ENCODE measurements at regions not wholly inside any gene's neighbourhood (a gene's known extent, or its start where the extent isn't known, plus 50 kb on each side); places are given as distances from the start of the nearest gene placed in this dataset.

DNA sequence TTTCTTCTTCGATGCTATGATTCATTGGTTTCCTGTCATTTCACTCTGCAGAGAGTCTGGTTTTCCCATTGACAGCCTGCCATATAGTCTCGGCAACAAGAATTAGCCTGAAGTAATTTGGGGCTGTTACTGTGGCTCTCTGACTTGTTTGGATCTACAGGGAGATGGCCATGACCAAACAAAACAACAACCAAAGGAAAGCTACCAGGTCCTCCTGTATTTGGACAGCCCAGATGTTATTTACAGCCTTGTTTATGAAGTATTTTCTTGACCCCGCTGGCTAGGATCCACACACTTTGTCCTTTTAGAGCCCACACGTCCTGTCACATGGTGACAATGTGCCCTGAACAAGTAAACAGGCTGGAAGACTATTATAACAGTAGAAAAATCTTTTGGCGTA, 111.4 kb upstream of the PREP start:
- DNase-seq = no peak
- Mint-ChIP-seq H3K4me3 (no peak overlapping the region), H3K9me3 (peaks cover 8% of the 10 kb centered on the region), H3K27me3 (peaks cover 19% of the 10 kb centered on the region), H3K4me1 (peaks cover 16% of the 10 kb centered on the region), H3K36me3 (no peaks in the 10 kb centered on the region), H3K27ac (no peak overlapping the region)

DNA sequence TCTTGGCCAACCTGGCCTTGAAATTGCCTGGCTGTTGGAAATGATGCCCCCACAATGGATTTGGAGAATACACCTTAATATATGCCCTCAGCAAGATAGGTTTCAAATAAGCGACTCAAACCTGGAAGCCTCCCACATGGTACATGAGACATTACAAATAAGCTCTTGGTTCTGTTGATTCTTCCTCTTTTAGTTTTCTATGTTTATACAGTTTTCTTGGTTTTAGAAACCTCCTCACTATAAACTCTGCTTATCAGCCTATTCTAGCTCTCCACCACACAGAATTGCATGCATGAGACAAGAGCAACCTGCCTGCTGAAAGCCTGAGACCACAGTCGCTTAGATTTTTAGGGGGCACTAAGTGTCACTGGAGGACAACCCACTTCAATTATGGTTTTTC, 108.8 kb upstream of the PREP start:
- Mint-ChIP-seq H3K4me3 (no peak overlapping the region), H3K9me3 (no peaks in the 10 kb centered on the region), H3K27ac (no peak overlapping the region), H3K36me3 (no peaks in the 10 kb centered on the region), H3K4me1 (peaks cover 16% of the 10 kb centered on the region), H3K27me3 (peaks cover 16% of the 10 kb centered on the region)
- no peak for DNase-seq

DNA sequence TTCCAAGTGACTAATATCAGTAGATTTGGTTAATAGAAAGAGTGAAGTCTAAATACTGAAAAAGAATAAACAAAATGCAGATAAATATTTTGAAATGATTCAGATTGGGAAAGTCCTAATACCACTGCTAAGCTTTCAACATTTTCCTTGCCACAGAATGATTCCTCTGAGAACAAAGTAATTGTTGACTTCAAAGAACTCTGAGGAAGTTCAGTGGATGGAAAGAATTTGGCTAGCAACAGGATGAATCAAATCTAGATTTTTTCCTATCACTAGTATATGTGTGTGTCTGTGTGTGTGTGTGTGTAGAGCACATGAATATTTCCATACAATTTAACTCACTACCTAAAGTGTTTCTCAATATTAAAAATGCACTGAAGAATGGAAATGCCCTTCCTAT, 107.9 kb upstream of the PREP start:
- Mint-ChIP-seq H3K27ac (no peak overlapping the region), H3K9me3 (no peaks in the 10 kb centered on the region)

GRCh38 chr6:105509506-105510331, 106.8 kb upstream of the PREP start:
- H3K4me1 Mint-ChIP-seq = peaks cover 16% of the 10 kb centered on the region
- no peak overlapping the region for H3K27ac Mint-ChIP-seq
- no peaks in the 10 kb centered on the region for H3K36me3 Mint-ChIP-seq
- H3K4me3 Mint-ChIP-seq = no peak overlapping the region
- H3K9me3 Mint-ChIP-seq = no peaks in the 10 kb centered on the region
- H3K27me3 Mint-ChIP-seq = peaks cover 16% of the 10 kb centered on the region
- no peak for DNase-seq

More for the DNA sequence above, 107.9 kb upstream of the PREP start:
- DNase-seq = no peak
- Mint-ChIP-seq H3K36me3 (no peaks in the 10 kb centered on the region), H3K27me3 (peaks cover 18% of the 10 kb centered on the region), H3K4me3 (no peak overlapping the region), H3K4me1 (peaks cover 16% of the 10 kb centered on the region)

DNA sequence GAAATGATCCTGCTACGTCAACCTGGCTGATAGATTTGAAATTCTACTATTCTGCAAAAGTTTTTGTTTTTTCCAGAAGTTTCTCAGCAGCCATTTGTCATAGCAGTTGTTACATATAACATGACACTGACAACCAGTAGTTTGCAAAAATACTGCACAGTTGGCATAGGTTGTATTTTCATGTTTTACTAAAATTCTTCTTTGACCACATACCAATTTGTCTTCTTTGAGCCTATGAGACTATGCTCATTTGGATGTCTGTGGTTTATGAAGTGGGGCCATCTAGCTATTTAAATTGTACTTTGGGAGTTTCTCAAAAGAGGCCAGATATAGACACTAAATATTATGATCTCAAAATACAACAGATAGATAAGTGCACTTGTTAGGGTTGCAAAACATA, 104.9 kb upstream of the PREP start:
- H3K27me3 Mint-ChIP-seq = peaks cover 16% of the 10 kb centered on the region
- H3K36me3 Mint-ChIP-seq = no peaks in the 10 kb centered on the region
- H3K4me1 Mint-ChIP-seq = peaks cover 16% of the 10 kb centered on the region
- H3K9me3 Mint-ChIP-seq = no peaks in the 10 kb centered on the region
- H3K27ac Mint-ChIP-seq = no peak overlapping the region
- no peak overlapping the region for H3K4me3 Mint-ChIP-seq
- DNase-seq = no peak

DNA sequence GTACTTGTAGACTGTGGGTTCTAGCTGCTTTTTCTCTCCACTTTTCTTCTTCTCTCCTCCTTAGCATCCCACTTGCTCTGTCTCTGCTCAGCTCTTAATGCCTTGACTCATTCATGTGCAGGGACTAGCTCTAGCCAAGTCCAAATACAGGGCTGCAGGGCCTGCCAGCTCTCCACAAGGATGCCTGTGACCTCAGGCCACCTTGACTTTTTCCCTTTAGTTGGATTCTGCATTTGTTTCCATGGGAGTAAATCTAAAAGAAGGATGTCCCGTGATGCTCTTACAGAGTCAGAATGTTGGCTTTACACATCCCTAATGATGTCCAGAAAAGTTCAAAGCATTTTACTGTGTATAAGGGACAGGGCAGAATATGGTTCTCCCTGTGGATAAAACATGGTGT, 101.8 kb upstream of the PREP start:
- Mint-ChIP-seq H3K4me3 (no peak overlapping the region), H3K27ac (no peak overlapping the region), H3K36me3 (no peaks in the 10 kb centered on the region), H3K9me3 (no peaks in the 10 kb centered on the region), H3K27me3 (peaks cover 12% of the 10 kb centered on the region), H3K4me1 (no peaks in the 10 kb centered on the region)
- no peak for DNase-seq

GRCh38 chr6:105503641-105504040, 100.8 kb upstream of the PREP start:
- Mint-ChIP-seq H3K27me3 (peaks cover 7% of the 10 kb centered on the region), H3K36me3 (no peaks in the 10 kb centered on the region), H3K4me3 (no peak overlapping the region), H3K9me3 (no peaks in the 10 kb centered on the region), H3K4me1 (no peaks in the 10 kb centered on the region), H3K27ac (no peak overlapping the region)
- DNase-seq = no peak

- no peaks in the 10 kb centered on the region for H3K9me3 Mint-ChIP-seq
- no peak for DNase-seq
- H3K4me1 Mint-ChIP-seq = no peaks in the 10 kb centered on the region
- H3K27ac Mint-ChIP-seq = no peak overlapping the region
- H3K27me3 Mint-ChIP-seq = peaks cover 7% of the 10 kb centered on the region
- H3K4me3 Mint-ChIP-seq = no peak overlapping the region
- no peaks in the 10 kb centered on the region for H3K36me3 Mint-ChIP-seq
Measured at GRCh38 chr6:105501826-105502344, 99.0 kb upstream of the PREP start.

- Mint-ChIP-seq H3K27ac (no peak overlapping the region), H3K27me3 (peaks cover 7% of the 10 kb centered on the region), H3K4me1 (no peaks in the 10 kb centered on the region), H3K4me3 (no peak overlapping the region), H3K36me3 (no peaks in the 10 kb centered on the region), H3K9me3 (no peaks in the 10 kb centered on the region)
- no peak for DNase-seq
Measured at GRCh38 chr6:105501246-105501645, 98.4 kb upstream of the PREP start.

DNA sequence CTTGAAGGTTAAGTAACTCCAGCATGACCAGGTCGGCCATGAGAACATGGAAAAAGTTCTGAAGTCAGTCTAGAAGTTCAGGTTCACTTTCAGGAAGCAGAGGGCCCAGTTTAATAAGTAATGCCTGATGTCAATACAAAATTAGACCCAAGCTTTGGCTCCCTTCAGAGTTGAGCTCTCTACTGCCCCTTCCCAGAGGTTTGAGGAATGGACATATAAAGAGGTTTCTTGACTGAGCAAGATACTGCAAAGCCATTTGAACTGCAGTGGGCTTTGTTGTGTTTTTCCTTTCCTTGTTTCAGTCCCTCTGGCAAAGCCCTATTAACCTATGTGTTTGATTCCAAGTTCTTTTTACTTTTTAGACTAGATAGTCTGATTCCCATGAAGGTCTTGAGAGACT, 97.8 kb upstream of the PREP start:
- Mint-ChIP-seq H3K9me3 (no peaks in the 10 kb centered on the region), H3K27ac (no peak overlapping the region), H3K36me3 (no peaks in the 10 kb centered on the region), H3K4me3 (no peak overlapping the region), H3K27me3 (peaks cover 5% of the 10 kb centered on the region), H3K4me1 (no peaks in the 10 kb centered on the region)
- DNase-seq = no peak

GRCh38 chr6:105499931-105500330, 97.0 kb upstream of the PREP start:
- no peaks in the 10 kb centered on the region for H3K27me3 Mint-ChIP-seq
- no peak overlapping the region for H3K4me3 Mint-ChIP-seq
- DNase-seq = no peak
- no peaks in the 10 kb centered on the region for H3K4me1 Mint-ChIP-seq
- H3K27ac Mint-ChIP-seq = no peak overlapping the region
- H3K9me3 Mint-ChIP-seq = no peaks in the 10 kb centered on the region
- H3K36me3 Mint-ChIP-seq = no peaks in the 10 kb centered on the region

- H3K4me1 Mint-ChIP-seq = no peaks in the 10 kb centered on the region
- H3K9me3 Mint-ChIP-seq = no peaks in the 10 kb centered on the region
- H3K4me3 Mint-ChIP-seq = no peak overlapping the region
- H3K27me3 Mint-ChIP-seq = no peaks in the 10 kb centered on the region
- H3K36me3 Mint-ChIP-seq = no peaks in the 10 kb centered on the region
- no peak for DNase-seq
- no peak overlapping the region for H3K27ac Mint-ChIP-seq
Measured at GRCh38 chr6:105499136-105499870, 96.4 kb upstream of the PREP start.

GRCh38 chr6:105497549-105497948, 94.7 kb upstream of the PREP start:
- no peaks in the 10 kb centered on the region for H3K27me3 Mint-ChIP-seq
- no peaks in the 10 kb centered on the region for H3K36me3 Mint-ChIP-seq
- DNase-seq = no peak
- no peak overlapping the region for H3K27ac Mint-ChIP-seq
- peaks cover 2% of the 10 kb centered on the region for H3K4me1 Mint-ChIP-seq
- no peaks in the 10 kb centered on the region for H3K9me3 Mint-ChIP-seq
- no peak overlapping the region for H3K4me3 Mint-ChIP-seq

- no peaks in the 10 kb centered on the region for H3K27me3 Mint-ChIP-seq
Measured at GRCh38 chr6:105495515-105495914, 92.6 kb upstream of the PREP start.

GRCh38 chr6:105494688-105495087, 91.8 kb upstream of the PREP start:
- no peak for DNase-seq
- Mint-ChIP-seq H3K9me3 (no peaks in the 10 kb centered on the region), H3K4me1 (peaks cover 2% of the 10 kb centered on the region), H3K4me3 (no peak overlapping the region), H3K27ac (no peak overlapping the region), H3K27me3 (no peaks in the 10 kb centered on the region), H3K36me3 (no peaks in the 10 kb centered on the region)

More at GRCh38 chr6:105495515-105495914, 92.6 kb upstream of the PREP start:
- no peak overlapping the region for H3K4me3 Mint-ChIP-seq
- no peak for DNase-seq
- no peak overlapping the region for H3K27ac Mint-ChIP-seq
- H3K36me3 Mint-ChIP-seq = no peaks in the 10 kb centered on the region
- H3K9me3 Mint-ChIP-seq = no peaks in the 10 kb centered on the region
- H3K4me1 Mint-ChIP-seq = peaks cover 2% of the 10 kb centered on the region

All from activated naive CD8-positive, alpha-beta T cell treated with anti-CD3 and anti-CD28 coated beads for 36 hours (primary cell).